ENCODE measurements at regions not wholly inside any gene's neighbourhood (a gene's known extent, or its start where the extent isn't known, plus 50 kb on each side); places are given as distances from the start of the nearest gene placed in this dataset.

DNA sequence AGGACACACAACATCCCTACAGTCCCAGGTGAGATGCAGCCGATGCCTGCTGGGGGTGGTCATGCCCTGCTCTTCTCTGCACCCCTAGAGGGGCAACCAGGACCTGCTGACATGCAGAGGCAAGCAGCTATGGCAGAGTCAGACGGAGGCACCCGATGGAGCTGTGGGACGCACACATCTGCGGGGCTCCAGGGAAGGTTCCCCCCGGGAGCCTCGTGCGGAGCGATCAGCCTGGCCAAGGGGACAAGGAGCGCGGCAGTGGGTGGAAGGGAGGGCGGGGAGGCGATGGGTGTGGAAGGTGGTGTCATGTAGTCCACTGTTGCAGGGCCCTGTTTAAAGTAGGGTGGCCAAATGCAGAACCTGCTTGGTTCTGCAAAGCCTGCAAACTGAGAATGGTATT, 143.0 kb upstream of the AJAP1 start:
- no peak overlapping the region for H3K4me3 ChIP-seq (ENCODE audit: low read depth, low read length)
- TF ChIP-seq, protein P1, sequence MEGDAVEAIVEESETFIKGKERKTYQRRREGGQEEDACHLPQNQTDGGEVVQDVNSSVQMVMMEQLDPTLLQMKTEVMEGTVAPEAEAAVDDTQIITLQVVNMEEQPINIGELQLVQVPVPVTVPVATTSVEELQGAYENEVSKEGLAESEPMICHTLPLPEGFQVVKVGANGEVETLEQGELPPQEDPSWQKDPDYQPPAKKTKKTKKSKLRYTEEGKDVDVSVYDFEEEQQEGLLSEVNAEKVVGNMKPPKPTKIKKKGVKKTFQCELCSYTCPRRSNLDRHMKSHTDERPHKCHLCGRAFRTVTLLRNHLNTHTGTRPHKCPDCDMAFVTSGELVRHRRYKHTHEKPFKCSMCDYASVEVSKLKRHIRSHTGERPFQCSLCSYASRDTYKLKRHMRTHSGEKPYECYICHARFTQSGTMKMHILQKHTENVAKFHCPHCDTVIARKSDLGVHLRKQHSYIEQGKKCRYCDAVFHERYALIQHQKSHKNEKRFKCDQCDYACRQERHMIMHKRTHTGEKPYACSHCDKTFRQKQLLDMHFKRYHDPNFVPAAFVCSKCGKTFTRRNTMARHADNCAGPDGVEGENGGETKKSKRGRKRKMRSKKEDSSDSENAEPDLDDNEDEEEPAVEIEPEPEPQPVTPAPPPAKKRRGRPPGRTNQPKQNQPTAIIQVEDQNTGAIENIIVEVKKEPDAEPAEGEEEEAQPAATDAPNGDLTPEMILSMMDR (IDR thresholded peaks at IDR 0.05; ENCODE audit: low read depth, low read length) = no peak

DNA sequence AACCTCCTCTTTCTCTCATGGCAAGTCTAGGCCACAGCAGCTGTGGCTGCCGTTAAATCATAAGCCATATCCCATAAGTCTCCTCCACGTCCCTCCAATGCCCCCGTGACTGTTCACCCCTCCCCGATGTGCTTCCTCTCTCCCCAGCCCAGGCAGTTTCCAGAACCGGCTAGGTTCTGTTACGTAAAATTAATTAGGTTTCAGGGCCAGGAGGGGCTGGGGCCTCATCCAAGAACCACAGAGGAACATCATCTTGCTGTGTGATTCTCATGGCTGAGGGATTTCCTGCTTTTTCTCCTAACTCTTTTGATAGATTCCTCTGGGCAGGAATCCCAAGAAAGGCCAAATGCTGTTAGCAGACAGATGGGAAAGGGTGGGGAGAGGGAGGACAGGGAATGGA, 141.8 kb upstream of the AJAP1 start:
- TF ChIP-seq, protein P1 (IDR thresholded peaks at IDR 0.05; ENCODE audit: low read depth, low read length) = no peak

DNA sequence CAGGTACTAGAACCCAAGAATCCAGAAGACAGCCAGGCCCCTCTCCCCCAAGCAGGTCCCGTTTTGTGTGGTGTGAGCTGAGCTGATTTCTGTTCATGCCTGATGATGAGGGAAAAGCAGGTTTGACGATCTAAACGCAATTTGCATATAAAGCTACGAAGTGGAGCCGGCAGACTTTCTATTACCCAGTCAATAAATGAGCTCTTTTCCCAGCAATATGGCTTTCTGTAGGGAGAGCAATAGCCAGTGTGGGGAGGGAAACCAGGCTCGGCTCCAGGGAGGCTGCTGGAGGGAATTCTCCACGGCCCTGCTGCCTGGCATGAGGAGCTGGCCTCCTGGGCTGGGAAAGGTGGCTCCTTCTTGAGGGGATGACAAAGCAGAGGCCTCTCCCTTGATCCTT, 140.7 kb upstream of the AJAP1 start:
- H3K4me3 ChIP-seq (ENCODE audit: low read depth, low read length) = no peak overlapping the region

More for the DNA sequence above, 141.8 kb upstream of the AJAP1 start:
- no peak overlapping the region for H3K4me3 ChIP-seq (ENCODE audit: low read depth, low read length)

DNA sequence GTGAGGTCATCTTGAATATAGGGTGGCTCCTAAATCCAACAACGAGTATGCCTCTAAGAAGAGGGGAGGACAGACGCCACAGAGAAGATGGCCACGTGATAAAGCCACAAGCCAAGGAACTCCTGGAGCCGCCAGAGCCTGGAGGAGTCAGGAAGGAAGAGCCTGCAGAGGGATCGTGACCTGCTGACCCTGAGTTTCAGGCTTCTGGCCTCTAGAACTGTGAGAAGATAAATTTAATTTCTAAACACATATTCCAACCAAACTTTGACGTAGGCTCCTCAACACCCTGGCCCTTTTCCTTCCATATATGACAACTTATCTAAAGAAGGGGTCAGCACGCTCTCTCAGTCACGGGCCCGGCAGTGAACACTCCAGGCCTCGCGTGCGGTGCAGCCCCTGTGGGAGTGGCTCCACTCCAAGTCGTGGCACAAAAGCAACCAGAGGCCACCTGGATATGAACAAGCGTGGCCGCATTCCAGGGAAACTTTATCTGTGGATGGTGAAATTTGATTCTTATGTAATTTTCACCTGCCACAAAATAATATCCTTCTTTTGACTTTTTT, 138.6 kb upstream of the AJAP1 start:
- TF ChIP-seq, protein P1 (IDR thresholded peaks at IDR 0.05; ENCODE audit: low read depth, low read length) = no peak
- no peak overlapping the region for H3K4me3 ChIP-seq (ENCODE audit: low read depth, low read length)

More for the DNA sequence above, 140.7 kb upstream of the AJAP1 start:
- TF ChIP-seq, protein P1 (IDR thresholded peaks at IDR 0.05; ENCODE audit: low read depth, low read length) = no peak

DNA sequence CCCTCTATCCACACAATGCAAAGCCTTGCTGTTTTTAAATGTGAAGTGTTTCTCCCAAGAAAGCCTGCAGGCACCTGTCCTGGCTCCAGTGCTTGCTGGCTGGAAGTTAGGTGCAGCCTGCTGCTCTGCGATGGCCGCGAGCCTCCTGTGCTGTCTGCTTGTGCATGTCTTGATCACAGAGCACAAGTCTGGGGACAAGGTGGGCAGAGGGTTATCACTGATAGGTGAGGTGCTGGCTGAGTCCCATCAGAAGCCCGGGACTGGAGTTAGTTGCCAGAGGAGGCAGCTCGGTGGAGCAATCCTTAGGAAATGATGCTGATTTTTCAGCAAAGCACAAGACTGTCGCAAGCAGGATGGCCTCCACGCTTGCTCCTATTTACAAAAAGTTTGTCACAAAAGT, 137.8 kb upstream of the AJAP1 start:
- TF ChIP-seq, protein P1 (IDR thresholded peaks at IDR 0.05; ENCODE audit: low read depth, low read length) = no peak
- H3K4me3 ChIP-seq (ENCODE audit: low read depth, low read length) = no peak overlapping the region

DNA sequence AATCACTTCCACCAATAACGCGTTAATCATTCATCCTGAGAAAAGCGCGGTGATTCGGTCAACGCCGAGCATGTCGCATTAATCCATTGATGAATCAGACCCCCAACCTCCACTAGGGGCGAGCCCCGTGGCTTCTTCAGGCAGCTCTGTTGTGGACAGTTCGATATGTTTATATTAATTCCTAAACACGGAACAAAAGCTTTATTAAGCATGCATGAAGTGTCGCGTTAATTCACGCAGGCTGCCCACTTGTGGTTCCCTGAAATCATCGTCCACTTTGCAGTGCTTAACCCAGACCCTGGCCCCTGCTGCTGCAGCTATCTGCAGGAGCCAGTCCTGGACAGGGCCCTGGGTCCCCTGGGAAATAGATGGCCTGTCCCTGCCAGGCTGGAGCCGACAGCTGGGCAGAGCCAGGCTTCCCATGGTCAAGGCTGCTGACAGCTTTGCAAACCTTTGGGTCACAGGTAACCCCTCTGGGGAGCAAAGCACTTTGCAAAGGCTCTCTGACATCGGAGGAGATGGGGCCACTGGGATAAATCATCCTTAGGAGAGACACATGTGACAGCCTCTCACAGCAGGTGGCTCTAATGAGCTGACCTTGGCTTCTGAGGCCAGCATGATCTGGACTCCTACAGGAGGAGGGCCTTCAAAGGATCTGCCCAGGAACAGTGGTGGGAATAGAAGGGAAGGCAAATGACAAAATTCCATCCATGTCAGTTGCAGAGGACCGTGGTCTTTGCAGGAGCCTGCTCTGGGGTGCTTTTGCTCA, 137.0 kb upstream of the AJAP1 start:
- TF ChIP-seq, protein P1 (IDR thresholded peaks at IDR 0.05; ENCODE audit: low read depth, low read length) = no peak

DNA sequence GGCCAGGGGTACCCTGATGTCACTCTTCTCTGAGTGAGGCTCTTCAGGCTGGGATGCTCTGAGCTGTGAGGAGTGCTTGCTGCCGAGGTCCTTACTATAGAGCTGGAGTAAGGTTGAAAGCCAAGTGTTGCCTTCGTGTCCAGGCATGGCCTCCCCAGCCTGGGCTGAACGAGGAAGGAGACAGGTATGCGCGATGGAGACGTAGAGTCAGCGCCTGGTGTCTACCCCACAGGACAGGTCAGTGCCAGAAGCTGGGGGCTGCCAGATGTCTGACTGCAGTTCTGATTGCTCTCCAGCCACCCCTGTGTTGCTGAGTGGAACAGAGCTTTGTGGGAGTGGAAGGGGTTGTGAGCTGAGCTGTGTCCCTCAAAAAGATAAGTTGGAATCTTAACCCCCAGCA, 135.8 kb upstream of the AJAP1 start:
- H3K4me3 ChIP-seq (ENCODE audit: low read depth, low read length) = no peak overlapping the region
- TF ChIP-seq, protein P1 (IDR thresholded peaks at IDR 0.05; ENCODE audit: low read depth, low read length) = no peak

More for the DNA sequence above, 137.0 kb upstream of the AJAP1 start:
- no peak overlapping the region for H3K4me3 ChIP-seq (ENCODE audit: low read depth, low read length)
